HFF-Myc (cell line): ENCODE measurements at regions not wholly inside any gene's neighbourhood (a gene's known extent, or its start where the extent isn't known, plus 50 kb on each side); places are given as distances from the start of the nearest gene placed in this dataset.

ENCODE experiments used
- DNase-seq: peaks from one replicate; pipeline ENCODE4 v3.0.0-alpha.2; 2011; ENCODE audit warnings: low read depth; ENCODE audit errors: extremely low read depth
- H3K4me3 ChIP-seq: replicated peaks from 2 replicates; pipeline ENCODE4 v1.5.1; 2011; ENCODE audit warnings: low read depth, mild to moderate bottlenecking, control low read depth, low read length
- CTCF ChIP-seq: IDR thresholded peaks from 2 replicates; pipeline ENCODE4 v1.5.1; 2012; ENCODE audit warnings: mild to moderate bottlenecking, low read depth, low read length, control low read depth; ENCODE audit errors: missing control alignments

- TF ChIP-seq CTCF = no peak
- no peak for DNase-seq
- H3K4me3 ChIP-seq = no peak overlapping the region
Observed at GRCh38 chr6:141210901-141211300, 921.8 kb upstream of the GJE1 start.

GRCh38 chr6:141209890-141210289 lies 922.8 kb upstream of the GJE1 start:
- no peak for TF ChIP-seq CTCF
- no peak overlapping the region for H3K4me3 ChIP-seq
- no peak for DNase-seq

- no peak for DNase-seq
- no peak overlapping the region for H3K4me3 ChIP-seq
- no peak for TF ChIP-seq CTCF
Observed at GRCh38 chr6:141208101-141208500, 924.6 kb upstream of the GJE1 start.

- TF ChIP-seq CTCF = no peak
- DNase-seq = no peak
- no peak overlapping the region for H3K4me3 ChIP-seq
Observed at GRCh38 chr6:141203902-141204575, 928.7 kb upstream of the GJE1 start.

- no peak overlapping the region for H3K4me3 ChIP-seq
Observed at GRCh38 chr6:141202626-141203025, 930.1 kb upstream of the GJE1 start.

GRCh38 chr6:141199074-141199473 lies 933.7 kb upstream of the GJE1 start:
- peak; percentile 90 for DNase-seq
- TF ChIP-seq CTCF = no peak
- H3K4me3 ChIP-seq = no peak overlapping the region

More at GRCh38 chr6:141202626-141203025, 930.1 kb upstream of the GJE1 start:
- TF ChIP-seq CTCF = no peak
- DNase-seq = peak; percentile 57
